HG02763 (cell line): ENCODE measurements at regions not wholly inside any gene's neighbourhood (a gene's known extent, or its start where the extent isn't known, plus 50 kb on each side); places are given as distances from the start of the nearest gene placed in this dataset.

Source experiments
- ATAC-seq: cut with Tn5 transposase; IDR thresholded peaks from one replicate; pipeline ENCODE4 v1.9.1; 2021; ENCODE audit warnings: mild to moderate bottlenecking, moderate library complexity; ENCODE audit not compliant: unreplicated experiment

- no peak for ATAC-seq
Observed at GRCh38 chr13:106794117-106794516, 226.2 kb upstream of the ARGLU1 start.

GRCh38 chr13:106789911-106790310 is 222.0 kb upstream of the ARGLU1 start:
- no peak for ATAC-seq

- ATAC-seq = no peak
Observed at GRCh38 chr13:106786006-106786563, 218.1 kb upstream of the ARGLU1 start.

GRCh38 chr13:106774621-106775020 is 206.7 kb upstream of the ARGLU1 start:
- ATAC-seq = no peak

- no peak for ATAC-seq
Observed at GRCh38 chr13:106772006-106772601, 204.2 kb upstream of the ARGLU1 start.

- no peak for ATAC-seq
Observed at GRCh38 chr13:106768991-106769390, 201.1 kb upstream of the ARGLU1 start.

GRCh38 chr13:106762708-106763107 is 194.8 kb upstream of the ARGLU1 start:
- ATAC-seq = no peak

GRCh38 chr13:106756446-106756845 is 188.5 kb upstream of the ARGLU1 start:
- ATAC-seq = no peak

- no peak for ATAC-seq
Observed at GRCh38 chr13:106755542-106755941, 187.6 kb upstream of the ARGLU1 start.

- ATAC-seq = no peak
Observed at GRCh38 chr13:106753251-106753650, 185.3 kb upstream of the ARGLU1 start.

- no peak for ATAC-seq
Observed at GRCh38 chr13:106752584-106753170, 184.7 kb upstream of the ARGLU1 start.

GRCh38 chr13:106748785-106749184 is 180.8 kb upstream of the ARGLU1 start:
- ATAC-seq = no peak

GRCh38 chr13:106744516-106744915 is 176.6 kb upstream of the ARGLU1 start:
- no peak for ATAC-seq

GRCh38 chr13:106738186-106738678 is 170.3 kb upstream of the ARGLU1 start:
- ATAC-seq = no peak

GRCh38 chr13:106736941-106737340 is 169.0 kb upstream of the ARGLU1 start:
- no peak for ATAC-seq

- ATAC-seq = no peak
Observed at GRCh38 chr13:106734198-106734597, 166.3 kb upstream of the ARGLU1 start.

GRCh38 chr13:106723036-106723435 is 155.1 kb upstream of the ARGLU1 start:
- no peak for ATAC-seq

- no peak for ATAC-seq
Observed at GRCh38 chr13:106722620-106723019, 154.7 kb upstream of the ARGLU1 start.

- no peak for ATAC-seq
Observed at GRCh38 chr13:106721599-106721998, 153.7 kb upstream of the ARGLU1 start.

GRCh38 chr13:106714271-106714982 is 146.5 kb upstream of the ARGLU1 start:
- ATAC-seq = no peak

GRCh38 chr13:106712381-106712780 is 144.4 kb upstream of the ARGLU1 start:
- no peak for ATAC-seq

- no peak for ATAC-seq
Observed at GRCh38 chr13:106710266-106710665, 142.3 kb upstream of the ARGLU1 start.
